K562 (cell line): ENCODE measurements at regions not wholly inside any gene's neighbourhood (a gene's known extent, or its start where the extent isn't known, plus 50 kb on each side); places are given as distances from the start of the nearest gene placed in this dataset.
"Not testable (repeated sequence)": the region's sequence is repeated elsewhere in the genome, so short reads cannot be mapped to it uniquely, and the experiment has no call there.

ENCODE experiments used
- ATAC-seq: fragments of 200-7000 bp; cut with Tn5 transposase; 3 replicates; pipeline ENCODE4 v1.9.1; 2020; ENCODE audit warnings: moderate library complexity
- BruUV-seq: library from RNA; stranded (reverse); fragments of 400-500 nt; replicated peaks from 2 replicates; lab custom pipeline; 2021; lab: Mats Ljungman, UMichigan
- CTCF ChIA-PET: fragments of 300-600 bp; formaldehyde crosslinking; extraction: SDS; loops from one replicate; lab custom pipeline; 2021; ENCODE audit warnings: low intra/inter-chr PET ratio; lab: Yijun Ruan, JAX
- POLR2A ChIA-PET: fragments of 300-600, 350-650 bp; sonication (Branson Sonifier 250); formaldehyde crosslinking; extraction: SDS; loops from one replicate; lab custom pipeline; 2021; ENCODE audit warnings: antibody characterized with exemption, inconsistent platforms; lab: Yijun Ruan, JAX
- DNase-seq, 4 experiments: peaks; one replicate each; pipeline versions ENCODE4 v3.0.0 to v3.0.0-alpha.2; 2011 to 2018; ENCODE audit warnings: low spot score in 3 of 4, mixed read lengths in 3 of 4; ENCODE audit errors: extremely low read depth in 1 of 4
- FAIRE-seq: peaks from 2 replicates; lab custom pipeline; 2011; peaks lifted over from hg19 to GRCh38; lab: Jason Lieb, UNC
- H2AFZ ChIP-seq: 2 replicates; pipeline ENCODE4 v1.6.0; 2011; ENCODE audit warnings: low read depth, low read length, control low read depth, inconsistent platforms
- H3K27ac ChIP-seq: fragments of 200-600 bp; 3 replicates; pipeline ENCODE4 v1.8.0; 2011; ENCODE audit warnings: low read depth, mild to moderate bottlenecking, control low read depth, inconsistent platforms, low read length, moderate library complexity, mixed read lengths; ENCODE audit errors: extremely low read depth
- H3K27me3 ChIP-seq, 2 experiments: fragments of 300-600 bp in 1 of 2; 2 replicates in 1 of 2; 3 replicates in 1 of 2; pipeline versions ENCODE4 v1.6.0 to v1.8.0; 2011; ENCODE audit warnings: inconsistent platforms in 2 of 2, low read length in 2 of 2, mild to moderate bottlenecking in 1 of 2, mixed read lengths in 1 of 2, moderate library complexity in 1 of 2; ENCODE audit not compliant: control insufficient read depth in 2 of 2, insufficient read depth in 2 of 2
- H3K36me3 ChIP-seq: fragments of 300-600 bp; 3 replicates; pipeline ENCODE4 v1.8.0; 2011; ENCODE audit warnings: mild to moderate bottlenecking, low read length, inconsistent platforms; ENCODE audit not compliant: control insufficient read depth, insufficient read depth
- H3K4me1 ChIP-seq, 2 experiments: fragments of 200-600 bp in 1 of 2; replicated peaks in 1 of 2; 2 replicates in 1 of 2; 3 replicates in 1 of 2; pipeline versions ENCODE4 v1.5.1 to v1.8.0; 2011; ENCODE audit warnings: inconsistent platforms in 2 of 2, low read length in 2 of 2, mild to moderate bottlenecking in 1 of 2, mixed read lengths in 1 of 2, moderate library complexity in 1 of 2; ENCODE audit not compliant: control insufficient read depth in 2 of 2, insufficient read depth in 2 of 2
- H3K4me2 ChIP-seq: 2 replicates; pipeline ENCODE4 v1.6.1; 2011; ENCODE audit warnings: low read length, control low read depth, inconsistent platforms, mixed read lengths; ENCODE audit not compliant: insufficient read depth
- H3K4me3 ChIP-seq: fragments of 200-600 bp; sonication (generic), shearing (Covaris generic); 2 replicates; pipeline ENCODE4 v1.5.1; 2016; ENCODE audit warnings: control low read depth, inconsistent platforms
- H3K79me2 ChIP-seq: fragments of 200-600 bp; 3 replicates; pipeline ENCODE4 v1.8.0; 2011; ENCODE audit warnings: low read length, inconsistent platforms; ENCODE audit not compliant: control insufficient read depth, insufficient read depth
- H3K9ac ChIP-seq, 2 experiments: 2 replicates each; pipeline versions ENCODE4 v1.6.0 to v1.6.1; 2011; ENCODE audit warnings: low read depth in 2 of 2, low read length in 2 of 2, control low read depth in 1 of 2, inconsistent platforms in 1 of 2, mild to moderate bottlenecking in 1 of 2, mixed read lengths in 1 of 2; ENCODE audit not compliant: insufficient read depth in 1 of 2
- H3K9me1 ChIP-seq: one replicate; pipeline ENCODE4 v1.6.0; 2011; ENCODE audit warnings: inconsistent platforms, mild to moderate bottlenecking, low read length, moderate library complexity; ENCODE audit not compliant: control insufficient read depth, insufficient read depth
- H3K9me3 ChIP-seq: replicated peaks from 2 replicates; pipeline ENCODE4 v1.5.1; 2011; ENCODE audit warnings: low read depth, low read length, inconsistent platforms; ENCODE audit not compliant: control insufficient read depth, insufficient read depth
- H4K20me1 ChIP-seq: replicated peaks from 2 replicates; pipeline ENCODE4 v1.6.1; 2011; ENCODE audit warnings: low read length, inconsistent platforms, mixed read lengths; ENCODE audit not compliant: control insufficient read depth, insufficient read depth
- WGBS: fragments of 100-300 bp; shearing (Covaris generic); methylation state at CpG from one replicate; pipeline ENCODE4 v1.1.6; 2016; ENCODE audit warnings: low coverage, mixed read lengths; ENCODE audit not compliant: insufficient coverage; ENCODE audit errors: missing lambda C conversion rate; 5-methylcytosine and 5-hydroxymethylcytosine counted together
- in situ Hi-C: fragments of 300-500 bp; cut with MboI; formaldehyde crosslinking; loops from 4 replicates; pipeline ENCODE4 v1.15.0; 2018; ENCODE audit warnings: inconsistent platforms, mixed read lengths
- intact Hi-C: fragments of 100-400 bp; cut with micrococcal nuclease; formaldehyde crosslinking; loops from 2 replicates; pipeline ENCODE4 v1.14.2; 2022

DNA sequence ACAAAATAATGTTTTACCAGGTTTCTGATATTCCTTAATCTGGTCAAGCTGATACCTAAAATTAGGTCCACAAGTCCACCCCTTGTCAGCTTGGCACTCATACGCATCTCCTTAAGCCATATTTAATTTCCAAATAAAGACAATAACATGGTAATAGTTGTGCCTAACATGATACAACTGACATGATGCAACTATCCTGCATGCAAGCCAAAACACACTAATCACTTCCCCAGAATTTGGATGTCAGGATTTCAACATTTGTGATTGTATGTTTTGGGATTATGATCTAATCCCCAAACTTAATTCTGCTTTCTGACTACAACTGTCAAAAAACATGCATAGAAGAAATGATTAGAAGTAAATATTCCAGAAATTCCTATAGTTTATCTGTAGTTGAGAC lies 174.4 kb upstream of the ZNF92 start:
- H3K9me3 ChIP-seq, H3K79me2 ChIP-seq, CTCF ChIA-PET, H3K27me3 ChIP-seq, H3K36me3 ChIP-seq, BruUV-seq, H3K4me2 ChIP-seq, H3K9ac ChIP-seq, H2AFZ ChIP-seq, H3K4me3 ChIP-seq, FAIRE-seq, intact Hi-C loops, in situ Hi-C loops, H3K9me1 ChIP-seq, H3K27ac ChIP-seq, ATAC-seq, POLR2A ChIA-PET, H4K20me1 ChIP-seq, H3K4me1 ChIP-seq, DNase-seq: not testable (repeated sequence)
- WGBS, result no CpG with 5 or more reads among the region's 1 CpG

GRCh38 chr7:65193334-65194058 lies 180.2 kb upstream of the ZNF92 start:
- peak; percentile 28; the same call in 1 of the 3 replicates for ATAC-seq
- FAIRE-seq, in situ Hi-C loops, H3K79me2 ChIP-seq, intact Hi-C loops, H4K20me1 ChIP-seq, H3K4me3 ChIP-seq, H3K9me1 ChIP-seq, H3K4me1 ChIP-seq, POLR2A ChIA-PET, H3K27ac ChIP-seq, H3K9me3 ChIP-seq, DNase-seq, BruUV-seq, H3K36me3 ChIP-seq, H3K27me3 ChIP-seq, CTCF ChIA-PET, H3K4me2 ChIP-seq, H3K9ac ChIP-seq, H2AFZ ChIP-seq: not testable (repeated sequence)
- 15% methylated on average over 2 of the region's 8 CpGs for WGBS
